ENCODE measurements at regions not wholly inside any gene's neighbourhood (a gene's known extent, or its start where the extent isn't known, plus 50 kb on each side); places are given as distances from the start of the nearest gene placed in this dataset.

- no peak overlapping the region for H3K4me3 ChIP-seq (ENCODE audit: low read length, poor library complexity, severe bottlenecking)
- H3K4me1 ChIP-seq (ENCODE audit: insufficient read depth, low read length, poor library complexity, severe bottlenecking): no peaks in the 10 kb centered on the region
- H4K20me1 ChIP-seq (ENCODE audit: insufficient read depth, low read length, poor library complexity, severe bottlenecking): no peaks in the 10 kb centered on the region
- H3K9me3 ChIP-seq (ENCODE audit: insufficient read depth, low read depth, low read length): no peaks in the 10 kb centered on the region
- H3F3A ChIP-seq (ENCODE audit: low read depth): no peaks in the 10 kb centered on the region
- TF ChIP-seq EZH2phosphoT487 (IDR thresholded peaks at IDR 0.05; ENCODE audit: borderline replicate concordance) (no peak), CTCF (conservative IDR thresholded peaks at IDR 0.05; ENCODE audit: low read length) (no peak)
- no peaks in the 10 kb centered on the region for H3K9me2 ChIP-seq (replicated peaks; ENCODE audit: low read depth, low read length)
- H3K27me3 ChIP-seq (ENCODE audit: insufficient read depth, low read length, poor library complexity, severe bottlenecking): no peaks in the 10 kb centered on the region
- H3K9ac ChIP-seq (ENCODE audit: low read depth, low read length, poor library complexity, severe bottlenecking): no peak overlapping the region
- H3K79me2 ChIP-seq (ENCODE audit: insufficient read depth, low read length): no peaks in the 10 kb centered on the region
- H3K4me2 ChIP-seq (ENCODE audit: low read depth, low read length, poor library complexity, severe bottlenecking): no peak overlapping the region
- no peaks in the 10 kb centered on the region for H3K36me3 ChIP-seq (ENCODE audit: insufficient read depth, low read length)
- no peak overlapping the region for H2AFZ ChIP-seq (ENCODE audit: low read length)
Measured at GRCh38 chr4:17272154-17272553, 239.7 kb downstream of the QDPR start.

- Histone ChIP-seq H3K4me1 (ENCODE audit: insufficient read depth, low read length, poor library complexity, severe bottlenecking) (no peaks in the 10 kb centered on the region), H4K20me1 (ENCODE audit: insufficient read depth, low read length, poor library complexity, severe bottlenecking) (no peaks in the 10 kb centered on the region), H3F3A (ENCODE audit: low read depth) (no peaks in the 10 kb centered on the region), H3K9me3 (ENCODE audit: insufficient read depth, low read depth, low read length) (no peaks in the 10 kb centered on the region), H3K9me2 (replicated peaks; ENCODE audit: low read depth, low read length) (no peaks in the 10 kb centered on the region), H3K27me3 (ENCODE audit: insufficient read depth, low read length, poor library complexity, severe bottlenecking) (no peaks in the 10 kb centered on the region), H3K4me3 (ENCODE audit: low read length, poor library complexity, severe bottlenecking) (no peak overlapping the region), H3K4me2 (ENCODE audit: low read depth, low read length, poor library complexity, severe bottlenecking) (no peak overlapping the region), H3K9ac (ENCODE audit: low read depth, low read length, poor library complexity, severe bottlenecking) (no peak overlapping the region), H3K79me2 (ENCODE audit: insufficient read depth, low read length) (no peaks in the 10 kb centered on the region), H2AFZ (ENCODE audit: low read length) (no peak overlapping the region), H3K36me3 (ENCODE audit: insufficient read depth, low read length) (no peaks in the 10 kb centered on the region)
- no peak for TF ChIP-seq EZH2phosphoT487 (IDR thresholded peaks at IDR 0.05; ENCODE audit: borderline replicate concordance)
- no peak for TF ChIP-seq CTCF (conservative IDR thresholded peaks at IDR 0.05; ENCODE audit: low read length)
Measured at GRCh38 chr4:17265653-17266052, 246.2 kb downstream of the QDPR start.

GRCh38 chr4:17265139-17265538 is 246.8 kb downstream of the QDPR start:
- Histone ChIP-seq H3K36me3 (ENCODE audit: insufficient read depth, low read length) (no peaks in the 10 kb centered on the region), H3K4me2 (ENCODE audit: low read depth, low read length, poor library complexity, severe bottlenecking) (no peak overlapping the region), H3K9me2 (replicated peaks; ENCODE audit: low read depth, low read length) (no peaks in the 10 kb centered on the region), H3K4me3 (ENCODE audit: low read length, poor library complexity, severe bottlenecking) (no peak overlapping the region), H3K4me1 (ENCODE audit: insufficient read depth, low read length, poor library complexity, severe bottlenecking) (no peaks in the 10 kb centered on the region), H3F3A (ENCODE audit: low read depth) (no peaks in the 10 kb centered on the region), H2AFZ (ENCODE audit: low read length) (no peak overlapping the region), H3K9ac (ENCODE audit: low read depth, low read length, poor library complexity, severe bottlenecking) (no peak overlapping the region), H3K79me2 (ENCODE audit: insufficient read depth, low read length) (no peaks in the 10 kb centered on the region), H4K20me1 (ENCODE audit: insufficient read depth, low read length, poor library complexity, severe bottlenecking) (no peaks in the 10 kb centered on the region), H3K9me3 (ENCODE audit: insufficient read depth, low read depth, low read length) (no peaks in the 10 kb centered on the region), H3K27me3 (ENCODE audit: insufficient read depth, low read length, poor library complexity, severe bottlenecking) (no peaks in the 10 kb centered on the region)
- TF ChIP-seq CTCF (conservative IDR thresholded peaks at IDR 0.05; ENCODE audit: low read length) (no peak), EZH2phosphoT487 (IDR thresholded peaks at IDR 0.05; ENCODE audit: borderline replicate concordance) (no peak)

Data from Loucy (cell line).